8988T (cell line): ENCODE measurements at regions not wholly inside any gene's neighbourhood (a gene's known extent, or its start where the extent isn't known, plus 50 kb on each side); places are given as distances from the start of the nearest gene placed in this dataset.

ENCODE experiments used
- DNase-seq: peaks from one replicate; pipeline ENCODE4 v3.0.0; 2011

DNA sequence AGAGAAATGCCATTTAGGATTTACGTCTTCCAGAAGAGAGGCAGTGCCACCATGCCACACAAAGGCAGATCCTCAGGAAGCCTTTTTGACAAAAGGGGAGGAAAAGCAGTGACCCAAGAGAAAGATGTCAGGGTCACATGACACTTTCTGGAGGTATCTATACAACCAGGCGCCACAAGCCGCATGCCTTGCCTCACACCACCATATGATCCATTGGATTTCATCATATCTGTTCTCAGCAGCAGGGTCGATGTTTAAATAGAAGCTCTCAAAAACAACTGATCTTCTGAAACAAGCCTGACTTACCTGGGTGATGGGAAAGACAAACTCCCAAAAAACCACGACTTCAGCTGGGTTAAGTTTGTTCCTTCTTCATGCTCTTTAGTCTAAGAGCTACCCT, 52.5 kb upstream of the UNC5B start:
- no peak for DNase-seq

DNA sequence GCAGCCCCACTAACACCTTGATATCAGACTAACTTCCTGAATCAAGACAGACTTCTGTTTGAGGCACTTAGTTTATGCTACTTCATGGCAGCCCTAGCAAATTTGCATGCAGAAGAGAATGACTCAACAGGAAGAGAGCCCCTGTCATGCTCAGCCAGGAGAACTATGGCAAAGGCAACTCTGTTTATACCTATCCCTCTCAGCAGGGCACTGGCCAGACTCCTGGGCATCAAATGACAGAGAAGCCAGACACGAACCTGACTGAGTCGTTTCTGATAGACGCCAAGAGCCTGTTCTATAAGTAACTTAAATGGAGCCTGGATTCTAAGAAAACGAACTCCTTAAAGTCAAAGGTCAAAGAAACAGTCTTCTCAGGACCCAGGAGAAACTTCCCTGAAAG, 50.9 kb upstream of the UNC5B start:
- no peak for DNase-seq
